ENCODE measurements at regions not wholly inside any gene's neighbourhood (a gene's known extent, or its start where the extent isn't known, plus 50 kb on each side); places are given as distances from the start of the nearest gene placed in this dataset.

DNA sequence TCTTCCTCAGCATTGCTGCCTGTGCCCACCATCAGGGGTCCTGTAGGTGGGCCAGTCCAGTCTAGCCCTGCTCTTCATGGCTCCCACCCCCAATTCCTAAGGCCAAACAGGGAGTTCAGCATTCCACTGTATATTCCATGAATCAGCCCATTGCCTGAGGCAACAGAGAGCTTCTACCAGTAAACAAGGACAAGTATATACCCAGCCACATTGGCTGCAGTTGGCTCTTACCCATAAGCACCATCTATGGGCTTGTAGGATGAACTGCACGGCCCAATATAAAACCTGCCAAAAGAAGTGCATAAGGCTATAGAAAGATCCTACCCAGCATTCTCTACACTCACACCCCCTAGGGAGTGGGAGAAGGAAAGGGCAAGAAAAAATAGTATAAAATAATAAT lies 95.1 kb upstream of the SALL3 start:
- DNase-seq, result no peak

GRCh38 chr18:78889250-78889649 lies 90.4 kb upstream of the SALL3 start:
- no peak for DNase-seq

DNA sequence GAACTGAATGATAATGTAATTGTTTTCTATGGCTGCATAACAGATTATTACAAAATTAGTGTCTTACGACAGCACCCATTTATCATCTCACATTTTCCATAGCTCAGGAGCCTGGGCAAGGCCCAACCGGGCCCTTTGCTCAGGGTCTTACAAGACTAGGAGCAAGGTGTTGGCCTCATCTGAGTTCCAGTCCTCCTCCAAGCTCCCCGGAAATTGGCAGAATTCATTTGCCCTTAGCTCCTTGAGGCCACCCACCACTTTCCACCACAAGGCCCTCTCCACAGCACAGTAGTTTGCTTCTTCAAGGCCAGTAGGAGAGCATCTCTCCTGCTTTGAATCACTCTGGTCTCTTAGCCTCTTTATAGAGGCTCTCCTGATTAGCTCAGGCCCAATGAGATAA lies 89.2 kb upstream of the SALL3 start:
- no peak for DNase-seq

DNA sequence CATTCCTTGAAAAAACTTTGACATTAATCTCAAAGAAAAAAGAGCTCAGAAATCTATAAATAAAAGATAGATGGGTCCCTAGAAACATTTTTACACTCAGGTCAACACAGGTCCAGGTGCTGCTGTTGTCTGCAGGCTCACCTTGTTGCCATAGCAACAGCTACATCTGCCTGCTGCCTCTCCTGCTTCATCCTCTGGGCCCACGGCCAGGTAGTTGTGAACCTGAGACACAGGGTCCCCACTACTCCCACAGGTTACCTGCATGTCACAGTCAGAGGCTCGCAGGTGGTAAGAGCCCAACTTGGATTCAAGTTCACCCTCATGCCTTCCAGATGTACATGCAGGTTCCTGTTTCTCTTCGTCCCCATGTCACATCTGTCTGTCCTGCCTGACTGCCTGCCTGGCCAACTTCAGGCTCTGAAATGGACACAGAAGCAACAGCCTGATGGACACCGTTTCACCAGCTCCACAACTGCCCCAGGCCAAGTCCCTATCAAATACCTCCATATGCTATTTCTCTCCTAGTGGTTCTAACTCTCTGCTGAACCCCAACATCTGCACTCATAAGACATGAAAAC lies 88.3 kb upstream of the SALL3 start:
- no peak for DNase-seq

GRCh38 chr18:78892177-78892576 lies 87.4 kb upstream of the SALL3 start:
- no peak for DNase-seq

GRCh38 chr18:78892721-78893120 lies 86.9 kb upstream of the SALL3 start:
- no peak for DNase-seq

DNA sequence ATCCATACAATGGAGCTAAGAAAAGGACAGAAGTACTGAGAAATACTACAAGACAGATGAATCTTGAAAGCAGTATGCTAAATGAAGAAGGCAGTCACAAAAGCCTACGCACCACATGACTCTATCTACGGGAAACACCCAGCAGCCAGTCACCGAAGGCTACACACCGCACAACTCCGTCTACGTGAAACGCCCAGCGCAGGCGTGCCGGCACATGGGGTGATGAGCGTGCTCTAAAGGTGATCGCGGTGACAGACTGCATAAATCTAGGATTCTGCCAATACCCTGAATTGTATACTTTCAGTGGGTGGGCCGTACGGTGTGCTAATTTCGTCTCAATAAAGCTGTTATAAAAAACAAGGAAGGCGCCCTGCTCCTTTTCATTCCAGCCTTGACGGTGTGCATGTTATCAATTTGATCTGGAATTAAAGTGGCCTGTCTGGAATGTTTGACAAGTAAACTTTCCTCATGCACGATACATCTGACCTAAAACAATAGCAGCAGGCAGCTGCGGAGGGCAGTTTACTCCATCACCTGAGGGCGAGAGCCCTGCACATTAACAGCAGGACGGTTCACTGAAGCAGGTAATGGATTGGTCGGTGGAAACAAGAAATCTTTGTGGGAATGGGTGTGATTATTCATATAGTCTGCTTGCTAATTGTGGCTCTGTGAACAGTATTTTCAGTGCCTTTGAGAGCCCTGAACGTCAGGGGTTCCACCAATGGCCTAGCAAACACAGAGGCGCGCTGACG lies 86.2 kb upstream of the SALL3 start:
- DNase-seq, result no peak

GRCh38 chr18:78894033-78894305 lies 85.6 kb upstream of the SALL3 start:
- no peak for DNase-seq

DNA sequence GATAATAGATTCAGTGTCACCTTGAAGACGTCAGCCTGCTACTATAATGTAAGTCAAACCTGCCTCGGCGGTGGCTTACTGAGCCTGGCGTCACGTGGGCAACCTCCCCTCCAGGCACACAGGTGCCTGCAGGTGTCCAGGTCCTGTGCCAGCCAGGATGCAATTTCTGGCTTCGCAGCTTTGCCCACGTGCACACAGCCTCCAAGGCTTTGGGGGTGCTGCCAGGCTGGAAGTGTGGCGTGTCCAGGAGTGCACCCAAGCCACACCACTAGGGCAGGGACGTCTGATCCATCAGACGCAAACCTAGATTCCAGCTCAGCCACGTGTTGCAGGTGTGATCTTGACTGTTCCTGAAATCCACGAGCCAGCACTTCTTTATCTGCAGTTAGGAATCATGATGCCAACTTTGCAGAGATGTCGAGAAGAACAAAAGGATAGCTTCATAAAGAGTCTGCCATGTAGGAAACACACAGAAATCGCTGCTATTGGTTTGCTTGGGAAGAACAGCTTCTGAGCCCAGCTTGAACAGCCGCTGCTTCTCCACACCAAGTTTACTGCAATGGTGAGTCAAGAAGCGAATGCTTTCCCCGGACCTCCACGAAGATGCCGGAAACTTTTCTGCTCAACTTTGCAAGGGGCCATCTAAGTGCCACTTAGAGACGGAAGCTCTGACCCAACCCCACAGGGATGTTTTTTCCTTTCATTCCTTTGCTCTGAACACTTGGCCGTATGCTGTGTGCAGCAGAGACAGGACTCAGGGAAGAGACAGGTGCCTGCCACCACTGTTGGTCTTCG lies 84.2 kb upstream of the SALL3 start:
- DNase-seq, result no peak

- DNase-seq, result no peak
Measured at GRCh38 chr18:78896111-78896905, 83.3 kb upstream of the SALL3 start.

- DNase-seq, result no peak
Measured at GRCh38 chr18:78898066-78898465, 81.6 kb upstream of the SALL3 start.

DNA sequence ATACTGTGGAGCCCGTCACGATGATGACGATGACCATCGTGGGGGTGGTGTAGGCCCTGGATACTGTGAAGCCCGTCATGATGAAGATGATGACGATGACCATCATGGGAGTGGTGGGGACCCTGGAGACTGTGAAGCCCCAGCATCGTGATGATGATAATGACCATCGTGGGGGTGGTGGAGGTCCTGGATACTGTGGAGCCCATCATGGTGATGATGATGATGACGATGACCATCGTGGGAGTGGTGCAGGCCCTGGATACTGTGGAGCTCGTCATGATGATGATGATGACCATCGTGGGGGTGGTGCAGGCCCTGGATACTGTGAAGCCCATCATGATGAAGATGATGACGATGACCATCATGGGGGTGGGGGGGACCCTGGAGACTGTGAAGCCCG lies 81.0 kb upstream of the SALL3 start:
- DNase-seq, result no peak

DNA sequence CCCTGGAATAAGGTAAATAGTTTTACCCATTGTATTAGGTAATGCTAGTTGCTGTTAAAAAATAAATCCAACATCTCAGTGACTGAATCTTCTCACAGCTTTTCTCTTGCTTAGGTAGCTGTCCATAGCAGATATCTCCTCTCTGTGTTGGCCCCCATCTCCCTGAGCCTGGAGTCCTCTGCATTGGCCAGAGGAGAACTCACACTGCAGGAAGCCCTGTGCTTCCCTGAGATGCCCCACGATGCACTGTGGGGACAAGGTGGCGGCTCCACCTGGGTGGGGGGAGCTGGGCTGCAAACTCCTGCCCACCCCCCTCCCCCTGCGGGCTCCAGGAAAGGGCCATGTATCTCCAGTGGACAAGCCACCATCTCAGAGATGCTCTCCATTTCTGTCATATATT lies 80.4 kb upstream of the SALL3 start:
- no peak for DNase-seq

- DNase-seq, result no peak
Measured at GRCh38 chr18:78900938-78901909, 78.4 kb upstream of the SALL3 start.

GRCh38 chr18:78901923-78902794 lies 77.5 kb upstream of the SALL3 start:
- no peak for DNase-seq

GRCh38 chr18:78902795-78903435 lies 76.7 kb upstream of the SALL3 start:
- no peak for DNase-seq

DNA sequence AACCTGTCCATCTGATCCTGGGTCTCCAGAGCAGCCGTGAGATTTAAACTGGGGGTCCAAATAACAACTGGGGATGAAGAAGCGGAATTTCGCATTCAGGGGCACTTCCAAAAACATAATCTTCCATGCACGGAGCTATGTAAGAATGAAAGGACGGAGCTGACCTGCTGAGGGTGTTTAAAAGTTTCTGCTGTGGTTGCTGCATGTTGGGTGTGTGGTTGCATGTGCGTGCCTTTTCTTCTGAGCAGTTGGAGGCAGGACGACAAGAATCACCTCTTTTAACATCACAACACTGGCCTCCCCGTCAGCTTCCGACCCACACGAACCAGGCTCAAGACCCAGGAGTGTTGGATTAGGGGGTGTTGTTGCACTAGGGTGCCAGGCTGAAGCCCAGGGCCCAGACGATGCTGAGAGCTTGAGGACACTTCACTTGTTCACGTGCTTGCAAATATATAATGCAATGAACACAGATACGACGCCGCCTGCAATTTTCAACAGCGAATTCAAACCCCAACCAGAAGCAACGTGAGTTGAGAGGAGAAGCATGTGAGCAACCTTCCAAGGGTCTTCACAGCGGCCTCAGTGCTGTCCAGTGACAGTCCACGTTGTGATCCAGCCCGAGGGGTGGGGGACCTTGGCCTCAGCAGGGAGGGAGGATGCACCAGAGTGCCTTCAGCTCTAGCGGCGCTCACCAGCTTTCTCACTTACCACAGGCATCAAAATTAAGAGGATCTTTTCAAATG lies 76.0 kb upstream of the SALL3 start:
- no peak for DNase-seq

GRCh38 chr18:78904179-78904531 lies 75.5 kb upstream of the SALL3 start:
- no peak for DNase-seq

DNA sequence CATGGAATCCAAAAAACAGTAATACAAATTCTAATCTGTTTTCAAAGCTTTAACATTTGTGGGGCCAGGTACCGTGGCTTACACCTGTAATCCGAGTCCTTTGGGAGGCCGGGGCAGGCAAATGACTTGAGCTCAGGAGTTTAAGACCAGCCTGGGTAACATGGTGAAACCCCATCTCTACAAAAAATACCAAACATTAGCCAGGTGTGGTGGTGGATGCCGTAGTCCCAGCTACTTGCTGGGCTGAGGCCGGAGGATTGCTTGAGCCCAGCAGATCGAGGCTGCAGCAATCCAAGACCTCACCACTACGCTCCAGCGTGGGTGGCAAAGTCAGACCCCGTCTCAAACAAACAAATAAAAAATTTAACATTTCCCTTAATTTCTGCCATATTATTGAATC lies 74.3 kb upstream of the SALL3 start:
- DNase-seq, result no peak

DNA sequence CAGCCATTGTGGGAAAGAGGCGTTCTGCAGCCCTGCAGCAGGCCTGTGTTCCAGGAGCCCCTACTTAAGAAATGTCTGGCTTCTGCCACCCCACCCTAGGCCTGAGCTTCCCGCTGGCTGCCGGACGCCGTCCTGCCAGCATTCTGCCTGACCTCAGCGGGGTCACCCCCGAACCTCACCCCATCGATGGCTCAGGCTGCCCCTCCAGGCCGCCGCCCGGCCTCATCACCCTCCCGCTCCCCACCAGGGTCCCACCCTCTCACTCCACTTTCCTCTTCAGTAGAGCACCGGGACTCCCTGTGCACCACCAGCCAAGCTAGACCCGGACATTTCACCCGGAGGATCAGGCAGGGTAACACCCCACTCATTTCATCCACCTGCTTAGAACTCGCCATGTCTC lies 73.6 kb upstream of the SALL3 start:
- DNase-seq, result no peak

All from right hindlimb (tissue), 1 donor.